ENCODE measurements at regions not wholly inside any gene's neighbourhood (a gene's known extent, or its start where the extent isn't known, plus 50 kb on each side); places are given as distances from the start of the nearest gene placed in this dataset.

GRCh38 chr1:219066098-219066497 is 107.6 kb upstream of the LYPLAL1 start:
- TF ChIP-seq POLR2A (IDR thresholded peaks at IDR 0.05; ENCODE audit: low read length) (no peak), KDM1A (IDR thresholded peaks at IDR 0.05; ENCODE audit: low read depth) (no peak), HOXA7 (CRISPR knock-in tag; IDR thresholded peaks at IDR 0.05) (no peak)
- TF ChIP-seq, protein P1, sequence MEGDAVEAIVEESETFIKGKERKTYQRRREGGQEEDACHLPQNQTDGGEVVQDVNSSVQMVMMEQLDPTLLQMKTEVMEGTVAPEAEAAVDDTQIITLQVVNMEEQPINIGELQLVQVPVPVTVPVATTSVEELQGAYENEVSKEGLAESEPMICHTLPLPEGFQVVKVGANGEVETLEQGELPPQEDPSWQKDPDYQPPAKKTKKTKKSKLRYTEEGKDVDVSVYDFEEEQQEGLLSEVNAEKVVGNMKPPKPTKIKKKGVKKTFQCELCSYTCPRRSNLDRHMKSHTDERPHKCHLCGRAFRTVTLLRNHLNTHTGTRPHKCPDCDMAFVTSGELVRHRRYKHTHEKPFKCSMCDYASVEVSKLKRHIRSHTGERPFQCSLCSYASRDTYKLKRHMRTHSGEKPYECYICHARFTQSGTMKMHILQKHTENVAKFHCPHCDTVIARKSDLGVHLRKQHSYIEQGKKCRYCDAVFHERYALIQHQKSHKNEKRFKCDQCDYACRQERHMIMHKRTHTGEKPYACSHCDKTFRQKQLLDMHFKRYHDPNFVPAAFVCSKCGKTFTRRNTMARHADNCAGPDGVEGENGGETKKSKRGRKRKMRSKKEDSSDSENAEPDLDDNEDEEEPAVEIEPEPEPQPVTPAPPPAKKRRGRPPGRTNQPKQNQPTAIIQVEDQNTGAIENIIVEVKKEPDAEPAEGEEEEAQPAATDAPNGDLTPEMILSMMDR (IDR thresholded peaks at IDR 0.05): no peak
